ENCODE measurements at regions not wholly inside any gene's neighbourhood (a gene's known extent, or its start where the extent isn't known, plus 50 kb on each side); places are given as distances from the start of the nearest gene placed in this dataset.
"Not testable (repeated sequence)": the region's sequence is repeated elsewhere in the genome, so short reads cannot be mapped to it uniquely, and the experiment has no call there.

DNA sequence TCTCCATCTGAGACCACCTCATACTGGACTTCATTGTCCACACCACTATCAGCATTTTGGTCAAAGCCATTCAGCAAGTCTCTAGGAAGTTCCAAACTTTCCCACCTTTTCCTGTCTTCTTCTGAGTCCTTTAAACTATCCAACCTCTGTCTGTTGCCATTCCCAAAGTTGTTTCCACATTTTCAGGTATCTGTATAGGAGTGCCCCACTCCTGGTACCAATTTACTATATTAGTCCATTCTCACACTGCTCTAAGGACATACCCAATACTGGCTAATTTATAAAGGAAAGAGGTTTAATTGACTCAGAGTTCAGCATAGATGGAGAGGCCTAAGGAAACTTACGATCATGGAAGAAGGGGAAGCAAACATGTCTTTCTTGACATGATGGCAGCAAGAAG is 292.2 kb upstream of the ATXN7L3B start:
- ATAC-seq (no peak), DNase-seq (no peak)
- H3K4me3 ChIP-seq (ENCODE audit: low read length), result no peak overlapping the region
- H3K27ac ChIP-seq (ENCODE audit: low read length), result no peak overlapping the region
- intact Hi-C loops (cut with micrococcal nuclease), result no loop called here
- TF ChIP-seq, protein P1, sequence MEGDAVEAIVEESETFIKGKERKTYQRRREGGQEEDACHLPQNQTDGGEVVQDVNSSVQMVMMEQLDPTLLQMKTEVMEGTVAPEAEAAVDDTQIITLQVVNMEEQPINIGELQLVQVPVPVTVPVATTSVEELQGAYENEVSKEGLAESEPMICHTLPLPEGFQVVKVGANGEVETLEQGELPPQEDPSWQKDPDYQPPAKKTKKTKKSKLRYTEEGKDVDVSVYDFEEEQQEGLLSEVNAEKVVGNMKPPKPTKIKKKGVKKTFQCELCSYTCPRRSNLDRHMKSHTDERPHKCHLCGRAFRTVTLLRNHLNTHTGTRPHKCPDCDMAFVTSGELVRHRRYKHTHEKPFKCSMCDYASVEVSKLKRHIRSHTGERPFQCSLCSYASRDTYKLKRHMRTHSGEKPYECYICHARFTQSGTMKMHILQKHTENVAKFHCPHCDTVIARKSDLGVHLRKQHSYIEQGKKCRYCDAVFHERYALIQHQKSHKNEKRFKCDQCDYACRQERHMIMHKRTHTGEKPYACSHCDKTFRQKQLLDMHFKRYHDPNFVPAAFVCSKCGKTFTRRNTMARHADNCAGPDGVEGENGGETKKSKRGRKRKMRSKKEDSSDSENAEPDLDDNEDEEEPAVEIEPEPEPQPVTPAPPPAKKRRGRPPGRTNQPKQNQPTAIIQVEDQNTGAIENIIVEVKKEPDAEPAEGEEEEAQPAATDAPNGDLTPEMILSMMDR (IDR thresholded peaks at IDR 0.05), result no peak
- H3K9me3 ChIP-seq (ENCODE audit: control insufficient read depth, insufficient read depth, low read length), result peaks cover 2% of the 10 kb centered on the region
- H3K4me1 Mint-ChIP-seq, result no peaks in the 10 kb centered on the region
- no peaks in the 10 kb centered on the region for H3K27me3 Mint-ChIP-seq (ENCODE audit: low read depth in 2 of 2)
- H3K27ac Mint-ChIP-seq, result no peak overlapping the region
- WGBS (ENCODE audit: insufficient coverage), result 100% methylated on average over 1 of the region's 1 CpG
- peaks cover 7 to 9% of the 10 kb centered on the region in 2 donors for H3K9me3 Mint-ChIP-seq
- no peaks in the 10 kb centered on the region for H3K36me3 ChIP-seq (ENCODE audit: control insufficient read depth, insufficient read depth, low read length)
- no peak overlapping the region for H3K4me3 Mint-ChIP-seq
- H3K36me3 Mint-ChIP-seq, result no peaks in the 10 kb centered on the region
- H3K4me1 ChIP-seq (ENCODE audit: control insufficient read depth, insufficient read depth, low read length), result no peaks in the 10 kb centered on the region
- no peaks in the 10 kb centered on the region for H3K27me3 ChIP-seq (ENCODE audit: control insufficient read depth, insufficient read depth, low read length)

GRCh38 chr12:74250891-74251290 is 286.7 kb upstream of the ATXN7L3B start:
- no peaks in the 10 kb centered on the region for H3K36me3 Mint-ChIP-seq
- H3K36me3 ChIP-seq (ENCODE audit: control insufficient read depth, insufficient read depth, low read length), result no peaks in the 10 kb centered on the region
- intact Hi-C loops (cut with micrococcal nuclease), result no loop called here
- H3K4me3 ChIP-seq (ENCODE audit: low read length), result no peak overlapping the region
- no peaks in the 10 kb centered on the region for H3K4me1 ChIP-seq (ENCODE audit: control insufficient read depth, insufficient read depth, low read length)
- WGBS (ENCODE audit: insufficient coverage), result 75% methylated on average over 1 of the region's 1 CpG
- DNase-seq, result no peak
- H3K27ac Mint-ChIP-seq, result no peak overlapping the region
- H3K27ac ChIP-seq (ENCODE audit: low read length), result no peak overlapping the region
- no peaks in the 10 kb centered on the region for H3K27me3 Mint-ChIP-seq (ENCODE audit: low read depth in 2 of 2)
- no peak overlapping the region for H3K4me3 Mint-ChIP-seq
- no peaks in the 10 kb centered on the region for H3K4me1 Mint-ChIP-seq
- TF ChIP-seq, protein P1 (IDR thresholded peaks at IDR 0.05), result no peak
- H3K9me3 ChIP-seq (ENCODE audit: control insufficient read depth, insufficient read depth, low read length), result no peaks in the 10 kb centered on the region
- H3K9me3 Mint-ChIP-seq, result peaks cover 3 to 6% of the 10 kb centered on the region in 2 donors
- ATAC-seq, result no peak
- H3K27me3 ChIP-seq (ENCODE audit: control insufficient read depth, insufficient read depth, low read length), result no peaks in the 10 kb centered on the region

- H3K27me3 Mint-ChIP-seq (ENCODE audit: low read depth in 2 of 2); H3K36me3 ChIP-seq (ENCODE audit: control insufficient read depth, insufficient read depth, low read length); H3K4me3 ChIP-seq (ENCODE audit: low read length); H3K27ac Mint-ChIP-seq; H3K4me1 Mint-ChIP-seq; H3K9me3 ChIP-seq (ENCODE audit: control insufficient read depth, insufficient read depth, low read length); DNase-seq; H3K36me3 Mint-ChIP-seq; intact Hi-C loops (cut with micrococcal nuclease); H3K9me3 Mint-ChIP-seq; H3K4me1 ChIP-seq (ENCODE audit: control insufficient read depth, insufficient read depth, low read length); ATAC-seq; H3K4me3 Mint-ChIP-seq; H3K27ac ChIP-seq (ENCODE audit: low read length); H3K27me3 ChIP-seq (ENCODE audit: control insufficient read depth, insufficient read depth, low read length): not testable (repeated sequence)
- 71% methylated on average over 4 of the region's 4 CpGs for WGBS (ENCODE audit: insufficient coverage)
These were observed 283.8 kb upstream of the ATXN7L3B start for GRCh38 chr12:74253826-74254225.

DNA sequence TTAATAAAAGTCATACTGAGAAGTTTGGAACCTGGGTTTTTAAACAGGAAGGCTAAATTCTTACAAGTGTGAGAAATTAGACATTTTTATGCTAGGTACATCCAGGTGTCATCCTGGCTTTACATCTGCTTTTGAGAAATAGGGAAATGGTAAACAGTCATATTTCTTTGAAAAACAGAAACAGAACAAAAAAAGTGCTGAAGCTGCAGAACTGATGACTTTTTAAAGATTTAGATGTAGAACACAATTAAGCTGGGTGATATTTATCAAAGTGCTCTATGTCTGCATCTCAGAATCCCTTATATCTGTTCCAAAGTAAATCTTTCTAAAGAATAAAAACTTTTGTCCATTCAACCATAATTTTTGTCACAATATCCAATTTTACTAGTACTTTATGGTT is 282.9 kb upstream of the ATXN7L3B start:
- no peaks in the 10 kb centered on the region for H3K36me3 ChIP-seq (ENCODE audit: control insufficient read depth, insufficient read depth, low read length)
- H3K27ac Mint-ChIP-seq, result no peak overlapping the region
- H3K4me1 Mint-ChIP-seq, result no peaks in the 10 kb centered on the region
- ATAC-seq (no peak), DNase-seq (no peak)
- H3K9me3 Mint-ChIP-seq, result peaks cover 0 to 3% of the 10 kb centered on the region in 2 donors
- H3K36me3 Mint-ChIP-seq, result no peaks in the 10 kb centered on the region
- H3K27me3 ChIP-seq (ENCODE audit: control insufficient read depth, insufficient read depth, low read length), result no peaks in the 10 kb centered on the region
- intact Hi-C loops (cut with micrococcal nuclease), result no loop called here
- no peak overlapping the region for H3K27ac ChIP-seq (ENCODE audit: low read length)
- no peak overlapping the region for H3K4me3 Mint-ChIP-seq
- H3K9me3 ChIP-seq (ENCODE audit: control insufficient read depth, insufficient read depth, low read length), result no peaks in the 10 kb centered on the region
- TF ChIP-seq, protein P1 (IDR thresholded peaks at IDR 0.05), result no peak
- H3K4me3 ChIP-seq (ENCODE audit: low read length), result no peak overlapping the region
- H3K4me1 ChIP-seq (ENCODE audit: control insufficient read depth, insufficient read depth, low read length), result no peaks in the 10 kb centered on the region
- H3K27me3 Mint-ChIP-seq (ENCODE audit: low read depth in 2 of 2), result no peaks in the 10 kb centered on the region

All from natural killer cell (primary cell).